ENCODE measurements at regions not wholly inside any gene's neighbourhood (a gene's known extent, or its start where the extent isn't known, plus 50 kb on each side); places are given as distances from the start of the nearest gene placed in this dataset.

DNA sequence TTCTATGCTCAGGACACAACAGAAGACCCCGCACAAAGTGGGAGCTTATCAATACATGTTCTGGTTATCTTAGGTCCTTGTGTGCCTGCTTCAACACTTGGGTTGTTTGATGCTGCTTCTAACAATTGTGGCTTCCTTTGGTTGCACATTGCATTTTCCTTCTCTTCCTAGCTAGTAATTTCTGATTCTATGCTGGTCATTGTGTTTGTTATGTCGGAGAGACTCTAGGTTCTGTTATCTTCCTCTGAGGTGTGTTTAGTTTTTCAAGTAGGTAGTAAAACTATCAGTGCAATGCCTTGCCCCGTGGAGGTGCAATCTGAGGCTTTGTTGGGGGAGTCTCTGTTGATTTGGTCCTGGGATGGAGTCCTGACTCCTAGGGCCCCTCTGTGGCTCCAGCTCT, 414.2 kb downstream of the SHANK2 start:
- TF ChIP-seq MYC (IDR thresholded peaks at IDR 0.05; ENCODE audit: low read depth, low read length) (no peak), POLR2A (IDR thresholded peaks at IDR 0.05; ENCODE audit: extremely low read depth, insufficient read length) (no peak)
- TF ChIP-seq, protein P1, sequence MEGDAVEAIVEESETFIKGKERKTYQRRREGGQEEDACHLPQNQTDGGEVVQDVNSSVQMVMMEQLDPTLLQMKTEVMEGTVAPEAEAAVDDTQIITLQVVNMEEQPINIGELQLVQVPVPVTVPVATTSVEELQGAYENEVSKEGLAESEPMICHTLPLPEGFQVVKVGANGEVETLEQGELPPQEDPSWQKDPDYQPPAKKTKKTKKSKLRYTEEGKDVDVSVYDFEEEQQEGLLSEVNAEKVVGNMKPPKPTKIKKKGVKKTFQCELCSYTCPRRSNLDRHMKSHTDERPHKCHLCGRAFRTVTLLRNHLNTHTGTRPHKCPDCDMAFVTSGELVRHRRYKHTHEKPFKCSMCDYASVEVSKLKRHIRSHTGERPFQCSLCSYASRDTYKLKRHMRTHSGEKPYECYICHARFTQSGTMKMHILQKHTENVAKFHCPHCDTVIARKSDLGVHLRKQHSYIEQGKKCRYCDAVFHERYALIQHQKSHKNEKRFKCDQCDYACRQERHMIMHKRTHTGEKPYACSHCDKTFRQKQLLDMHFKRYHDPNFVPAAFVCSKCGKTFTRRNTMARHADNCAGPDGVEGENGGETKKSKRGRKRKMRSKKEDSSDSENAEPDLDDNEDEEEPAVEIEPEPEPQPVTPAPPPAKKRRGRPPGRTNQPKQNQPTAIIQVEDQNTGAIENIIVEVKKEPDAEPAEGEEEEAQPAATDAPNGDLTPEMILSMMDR (IDR thresholded peaks at IDR 0.05; ENCODE audit: low read depth, low read length) = no peak
- TF ChIP-seq, protein P2, sequence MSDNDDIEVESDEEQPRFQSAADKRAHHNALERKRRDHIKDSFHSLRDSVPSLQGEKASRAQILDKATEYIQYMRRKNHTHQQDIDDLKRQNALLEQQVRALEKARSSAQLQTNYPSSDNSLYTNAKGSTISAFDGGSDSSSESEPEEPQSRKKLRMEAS (IDR thresholded peaks at IDR 0.05; ENCODE audit: low read depth, low read length) = no peak
- no peak for DNase-seq (ENCODE audit: low read depth)
- no peak overlapping the region for H3K4me3 ChIP-seq (ENCODE audit: low read depth, low read length)

DNA sequence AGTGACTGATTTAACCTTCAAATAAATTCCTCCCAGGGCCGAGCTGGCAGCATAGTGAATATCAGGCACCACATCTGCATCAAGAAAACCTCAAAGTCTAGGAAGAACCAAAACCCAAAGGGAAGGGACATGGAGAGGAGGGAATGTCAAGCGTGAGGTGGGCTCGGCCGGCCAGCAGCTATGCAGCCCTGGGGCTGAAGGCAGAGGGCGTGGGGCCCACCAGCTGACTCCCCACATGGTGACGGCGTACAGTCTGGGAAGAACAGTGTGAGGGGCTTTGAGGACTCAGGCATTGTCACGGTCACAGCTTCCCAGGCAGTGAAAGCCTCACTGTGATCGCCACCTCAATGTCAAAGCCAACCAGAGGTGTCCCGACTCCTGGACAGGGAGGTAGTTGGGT, 412.5 kb downstream of the SHANK2 start:
- TF ChIP-seq, protein P2 (IDR thresholded peaks at IDR 0.05; ENCODE audit: low read depth, low read length) = no peak
- no peak for TF ChIP-seq MYC (IDR thresholded peaks at IDR 0.05; ENCODE audit: low read depth, low read length)
- TF ChIP-seq POLR2A (IDR thresholded peaks at IDR 0.05; ENCODE audit: extremely low read depth, insufficient read length) = no peak
- TF ChIP-seq, protein P1 (IDR thresholded peaks at IDR 0.05; ENCODE audit: low read depth, low read length) = no peak
- no peak for DNase-seq (ENCODE audit: low read depth)
- no peak overlapping the region for H3K4me3 ChIP-seq (ENCODE audit: low read depth, low read length)

DNA sequence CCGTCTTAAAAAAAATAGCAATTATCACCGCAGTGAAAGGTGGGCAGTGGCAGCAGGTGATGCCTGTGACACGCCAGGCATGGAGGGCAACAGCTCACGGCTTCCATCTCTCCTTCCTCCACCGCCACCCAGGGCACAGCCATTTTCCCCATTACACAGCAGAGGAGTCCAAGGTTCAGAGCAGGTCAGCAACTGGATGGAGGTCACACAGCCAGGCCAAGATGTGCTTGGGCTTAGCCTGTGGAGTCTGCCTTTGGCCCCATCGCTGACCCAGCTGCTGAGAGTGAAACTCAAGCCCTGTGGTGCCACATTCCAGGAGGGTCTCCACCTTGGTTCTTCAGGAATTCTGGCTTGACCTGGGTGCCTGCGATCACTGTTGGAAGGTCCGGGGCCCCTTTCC, 411.1 kb downstream of the SHANK2 start:
- H3K4me3 ChIP-seq (ENCODE audit: low read depth, low read length) = no peak overlapping the region
- no peak for DNase-seq (ENCODE audit: low read depth)
- TF ChIP-seq, protein P1 (IDR thresholded peaks at IDR 0.05; ENCODE audit: low read depth, low read length) = no peak
- no peak for TF ChIP-seq MYC (IDR thresholded peaks at IDR 0.05; ENCODE audit: low read depth, low read length)
- TF ChIP-seq POLR2A (IDR thresholded peaks at IDR 0.05; ENCODE audit: extremely low read depth, insufficient read length) = no peak
- TF ChIP-seq, protein P2 (IDR thresholded peaks at IDR 0.05; ENCODE audit: low read depth, low read length) = no peak

DNA sequence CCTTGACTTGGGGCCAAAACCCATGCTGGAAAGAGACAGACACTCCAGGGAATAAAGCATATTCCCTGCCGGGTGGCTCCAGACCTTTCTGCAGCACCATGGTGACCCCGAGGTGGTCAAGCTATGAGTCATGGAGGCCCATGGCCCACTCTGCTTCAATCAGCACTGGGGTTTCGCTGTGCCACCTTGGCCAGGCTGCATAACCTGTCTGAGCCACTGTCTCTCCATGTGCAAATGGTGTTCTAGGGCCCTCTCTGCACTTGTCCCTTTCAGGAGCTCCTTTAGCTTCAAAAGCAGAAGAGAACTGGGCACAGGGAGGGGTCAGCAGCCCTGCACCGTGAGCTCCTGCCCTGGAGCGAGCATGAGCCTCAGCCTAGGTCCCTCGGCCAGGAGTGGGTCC, 410.1 kb downstream of the SHANK2 start:
- no peak overlapping the region for H3K4me3 ChIP-seq (ENCODE audit: low read depth, low read length)
- no peak for DNase-seq (ENCODE audit: low read depth)
- TF ChIP-seq, protein P2 (IDR thresholded peaks at IDR 0.05; ENCODE audit: low read depth, low read length) = no peak
- TF ChIP-seq POLR2A (IDR thresholded peaks at IDR 0.05; ENCODE audit: extremely low read depth, insufficient read length) (no peak), MYC (IDR thresholded peaks at IDR 0.05; ENCODE audit: low read depth, low read length) (no peak)
- TF ChIP-seq, protein P1 (IDR thresholded peaks at IDR 0.05; ENCODE audit: low read depth, low read length) = no peak

DNA sequence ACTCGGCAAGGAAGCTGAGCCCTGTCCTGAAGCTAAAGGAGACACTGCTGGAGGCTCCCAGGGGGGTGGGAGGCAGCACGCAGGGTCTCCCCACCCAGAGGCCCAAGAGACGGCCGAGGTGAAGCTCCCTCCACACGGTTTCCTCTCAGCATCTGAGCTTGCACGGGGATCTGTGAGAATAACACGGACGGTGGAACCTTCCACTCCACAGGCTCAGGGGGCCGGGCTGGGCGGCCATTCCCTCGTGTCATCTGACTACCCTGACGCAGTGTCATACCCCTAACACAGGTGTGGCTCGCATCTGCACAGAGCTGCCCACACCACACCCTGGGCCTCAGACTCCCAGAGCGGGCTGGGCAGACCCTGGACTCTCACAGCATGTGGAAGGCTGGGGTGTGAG, 409.7 kb downstream of the SHANK2 start:
- no peak for TF ChIP-seq POLR2A (IDR thresholded peaks at IDR 0.05; ENCODE audit: extremely low read depth, insufficient read length)
- TF ChIP-seq, protein P2 (IDR thresholded peaks at IDR 0.05; ENCODE audit: low read depth, low read length) = no peak
- TF ChIP-seq, protein P1 (IDR thresholded peaks at IDR 0.05; ENCODE audit: low read depth, low read length) = no peak
- DNase-seq (ENCODE audit: low read depth) = no peak

DNA sequence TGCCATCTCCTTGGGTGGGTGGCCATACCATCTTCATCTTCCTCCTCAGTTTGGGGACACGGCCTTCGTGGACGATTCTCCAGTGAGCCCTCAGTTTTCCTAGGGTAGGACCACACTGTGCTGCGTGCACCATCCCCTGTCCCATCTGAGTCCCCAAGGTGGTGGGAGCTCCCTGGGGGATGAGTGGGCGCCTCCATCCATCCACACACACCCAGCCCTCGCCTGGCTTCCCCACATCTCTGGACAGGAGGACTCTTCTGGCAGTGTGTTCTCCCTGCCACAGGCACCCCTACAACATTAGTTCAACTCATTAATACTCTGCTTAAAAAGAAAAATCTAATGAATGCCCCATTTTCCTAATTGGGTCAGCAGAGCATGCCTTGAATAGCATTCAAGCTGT, 408.5 kb downstream of the SHANK2 start:
- no peak for TF ChIP-seq POLR2A (IDR thresholded peaks at IDR 0.05; ENCODE audit: extremely low read depth, insufficient read length)
- no peak overlapping the region for H3K4me3 ChIP-seq (ENCODE audit: low read depth, low read length)
- DNase-seq (ENCODE audit: low read depth) = no peak

More for the DNA sequence above, 409.7 kb downstream of the SHANK2 start:
- no peak overlapping the region for H3K4me3 ChIP-seq (ENCODE audit: low read depth, low read length)

Measured in NB4 (cell line).